Left ventricle myocardium superior (tissue), 1 donor: ENCODE measurements at regions not wholly inside any gene's neighbourhood (a gene's known extent, or its start where the extent isn't known, plus 50 kb on each side); places are given as distances from the start of the nearest gene placed in this dataset.
"Not testable (repeated sequence)": the region's sequence is repeated elsewhere in the genome, so short reads cannot be mapped to it uniquely, and the experiment has no call there.

ENCODE experiments used
- ATAC-seq: fragments of 200-7000 bp; cut with Tn5 transposase; one replicate; pipeline ENCODE4 v1.9.1; 2020; ENCODE audit warnings: mild to moderate bottlenecking, moderate library complexity
- DNase-seq: peaks from one replicate; pipeline ENCODE4 v3.0.0-alpha.2; 2020
- intact Hi-C: fragments of 100-400 bp; cut with micrococcal nuclease; formaldehyde crosslinking; loops from one replicate; pipeline ENCODE4 v1.11.0; 2022
- donor health status: DM: no; HTN: yes; CAD: no; lungs with severe emphysema.

- no peak for DNase-seq
- intact Hi-C loops: no loop called here
- no peak for ATAC-seq
These were observed 87.7 kb upstream of the NOX3 start for GRCh38 chr6:155543166-155543847.

- ATAC-seq: no peak
- intact Hi-C loops: no loop called here
These were observed 86.4 kb upstream of the NOX3 start for GRCh38 chr6:155542036-155542435.

GRCh38 chr6:155538708-155539390 is 83.2 kb upstream of the NOX3 start:
- intact Hi-C loops: no loop called here
- DNase-seq: no peak
- no peak for ATAC-seq

More at GRCh38 chr6:155542036-155542435, 86.4 kb upstream of the NOX3 start:
- no peak for DNase-seq

- intact Hi-C loops: loop anchor here (5.0 kb wide), 1 partner anchor 207 kb away; no protein-coding TSS in a partner anchor
- ATAC-seq (no peak), DNase-seq (no peak)
These were observed 79.0 kb upstream of the NOX3 start for GRCh38 chr6:155534678-155535077.

- no peak for ATAC-seq
- no peak for DNase-seq
- intact Hi-C loops: loop anchor here (5.0 kb wide), 1 partner anchor 203 kb away; no protein-coding TSS in a partner anchor
These were observed 74.7 kb upstream of the NOX3 start for GRCh38 chr6:155530219-155530834.

GRCh38 chr6:155529814-155530213 is 74.2 kb upstream of the NOX3 start:
- DNase-seq, ATAC-seq: not testable (repeated sequence)
- intact Hi-C loops: loop anchor here (5.0 kb wide), 1 partner anchor 203 kb away; no protein-coding TSS in a partner anchor

GRCh38 chr6:155528982-155529453 is 73.4 kb upstream of the NOX3 start:
- DNase-seq (no peak), ATAC-seq (no peak)
- intact Hi-C loops: no loop called here

GRCh38 chr6:155528335-155528734 is 72.7 kb upstream of the NOX3 start:
- no peak for ATAC-seq
- intact Hi-C loops: no loop called here
- DNase-seq: no peak

- no peak for ATAC-seq
- no peak for DNase-seq
- intact Hi-C loops: no loop called here
These were observed 71.8 kb upstream of the NOX3 start for GRCh38 chr6:155527443-155527842.

- intact Hi-C loops: no loop called here
- DNase-seq: no peak
- ATAC-seq: no peak
These were observed 68.4 kb upstream of the NOX3 start for GRCh38 chr6:155523821-155524651.

GRCh38 chr6:155521719-155522118 is 66.1 kb upstream of the NOX3 start:
- intact Hi-C loops: no loop called here

GRCh38 chr6:155520078-155520477 is 64.4 kb upstream of the NOX3 start:
- ATAC-seq: no peak
- intact Hi-C loops: no loop called here
- DNase-seq: no peak

More at GRCh38 chr6:155521719-155522118, 66.1 kb upstream of the NOX3 start:
- ATAC-seq: no peak
- DNase-seq: no peak

- no peak for ATAC-seq
- intact Hi-C loops: no loop called here
- DNase-seq: no peak
These were observed 63.6 kb upstream of the NOX3 start for GRCh38 chr6:155519176-155519738.

- DNase-seq (no peak), ATAC-seq (no peak)
- intact Hi-C loops: no loop called here
These were observed 61.7 kb upstream of the NOX3 start for GRCh38 chr6:155517294-155517693.

GRCh38 chr6:155510879-155511278 is 55.2 kb upstream of the NOX3 start:
- ATAC-seq: no peak
- intact Hi-C loops: no loop called here
- no peak for DNase-seq

- intact Hi-C loops: no loop called here
- DNase-seq: no peak
- no peak for ATAC-seq
These were observed 54.3 kb upstream of the NOX3 start for GRCh38 chr6:155509743-155510475.

GRCh38 chr6:155505608-155505989 is 50.0 kb upstream of the NOX3 start:
- no peak for ATAC-seq
- intact Hi-C loops: no loop called here

More at GRCh38 chr6:155505608-155505989, 50.0 kb upstream of the NOX3 start:
- DNase-seq: no peak
